GM10266 (cell line): ENCODE measurements at regions not wholly inside any gene's neighbourhood (a gene's known extent, or its start where the extent isn't known, plus 50 kb on each side); places are given as distances from the start of the nearest gene placed in this dataset.

Experiments used
- DNase-seq: peaks from one replicate; pipeline ENCODE4 v3.0.0; 2012; ENCODE audit errors: extremely low spot score
- CTCF ChIP-seq: IDR thresholded peaks from 2 replicates; pipeline ENCODE4 v1.5.1; 2012; ENCODE audit warnings: mild to moderate bottlenecking, low read depth; ENCODE audit not compliant: control insufficient read depth, insufficient read depth; ENCODE audit errors: missing control alignments

GRCh38 chr10:10438335-10439100, 579.2 kb upstream of the CELF2 start:
- no peak for DNase-seq
- TF ChIP-seq CTCF, result no peak

GRCh38 chr10:10456856-10457255, 560.8 kb upstream of the CELF2 start:
- no peak for DNase-seq

GRCh38 chr10:10460451-10460850, 557.2 kb upstream of the CELF2 start:
- DNase-seq, result no peak
- no peak for TF ChIP-seq CTCF

More at GRCh38 chr10:10456856-10457255, 560.8 kb upstream of the CELF2 start:
- no peak for TF ChIP-seq CTCF

DNA sequence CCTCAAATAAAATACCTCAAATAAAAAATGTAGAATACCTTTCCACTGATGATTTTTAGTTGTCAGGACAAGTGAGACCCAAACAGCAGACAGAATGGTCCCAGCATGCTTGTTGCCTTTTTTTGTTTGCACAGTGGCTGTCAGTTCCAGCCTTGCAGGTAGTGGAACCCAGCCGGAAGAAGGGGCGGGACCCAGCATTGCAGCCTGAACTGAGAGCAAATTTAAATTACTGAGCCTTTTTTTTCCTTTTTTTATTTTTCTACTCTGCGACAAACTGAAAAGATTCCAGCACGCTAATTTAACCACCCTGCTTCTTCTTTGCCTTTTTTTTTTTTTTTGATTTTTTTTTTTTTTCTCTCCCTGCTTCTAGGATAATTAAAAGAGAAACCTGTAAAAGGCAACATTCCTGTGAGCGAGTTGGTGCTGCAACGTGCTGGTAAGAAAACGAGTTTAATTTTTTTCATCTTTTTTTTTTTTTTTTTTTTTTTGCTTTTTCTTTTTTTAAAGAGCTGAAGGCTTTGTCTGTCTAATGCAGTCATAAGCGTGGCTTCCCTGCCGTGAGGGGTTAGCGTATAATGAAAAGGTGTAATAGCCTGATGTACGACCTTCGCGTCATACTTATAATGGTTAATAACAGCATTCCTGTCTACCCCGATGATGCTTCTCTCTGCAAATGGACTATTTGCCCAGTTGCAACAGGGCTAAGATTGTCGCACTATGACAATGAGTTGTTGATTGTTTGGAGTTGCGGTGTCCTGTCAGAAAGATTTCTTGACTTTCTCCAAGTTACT, 555.3 kb upstream of the CELF2 start:
- DNase-seq, result no peak
- no peak for TF ChIP-seq CTCF

GRCh38 chr10:10471758-10472157, 545.9 kb upstream of the CELF2 start:
- no peak for TF ChIP-seq CTCF
- DNase-seq, result no peak

- TF ChIP-seq CTCF, result no peak
- no peak for DNase-seq
These were observed 541.9 kb upstream of the CELF2 start for GRCh38 chr10:10475812-10476211.

- TF ChIP-seq CTCF, result no peak
- no peak for DNase-seq
These were observed 539.8 kb upstream of the CELF2 start for GRCh38 chr10:10477844-10478243.
